B cell (primary cell): ENCODE measurements at regions not wholly inside any gene's neighbourhood (a gene's known extent, or its start where the extent isn't known, plus 50 kb on each side); places are given as distances from the start of the nearest gene placed in this dataset.

ENCODE experiments used
- EZH2 ChIP-seq: IDR thresholded peaks from 2 replicates; pipeline ENCODE4 v1.6.1; 2012; ENCODE audit warnings: borderline replicate concordance, low read depth, mild to moderate bottlenecking, moderate library complexity, low read length; ENCODE audit not compliant: insufficient read depth, poor library complexity, severe bottlenecking
- TF ChIP-seq, protein P1 (sequence below): fragments of 200-600 bp; IDR thresholded peaks from one replicate; pipeline ENCODE4 v1.8.0; 2022; ENCODE audit warnings: antibody characterized with exemption, mild to moderate bottlenecking

DNA sequence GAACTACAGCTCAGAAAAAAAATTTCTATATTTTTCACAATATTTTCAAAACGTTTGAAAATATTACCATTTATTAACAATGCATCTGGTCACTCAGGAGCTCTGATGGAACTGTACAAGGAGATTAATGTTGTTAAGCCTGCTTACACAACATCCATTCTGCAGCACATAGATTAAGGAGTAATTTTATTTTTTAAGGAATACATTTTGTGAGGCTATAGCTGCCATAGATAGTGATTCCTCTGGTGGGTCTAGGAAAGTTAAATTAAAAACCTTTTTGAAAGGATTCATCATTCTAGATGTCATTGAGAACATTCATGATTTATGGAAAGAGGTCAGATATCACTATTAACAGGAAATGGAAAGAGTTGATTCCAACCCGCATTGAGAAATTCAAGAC, 196.9 kb downstream of the C3orf38 start:
- no peak for TF ChIP-seq EZH2
- TF ChIP-seq, protein P1, sequence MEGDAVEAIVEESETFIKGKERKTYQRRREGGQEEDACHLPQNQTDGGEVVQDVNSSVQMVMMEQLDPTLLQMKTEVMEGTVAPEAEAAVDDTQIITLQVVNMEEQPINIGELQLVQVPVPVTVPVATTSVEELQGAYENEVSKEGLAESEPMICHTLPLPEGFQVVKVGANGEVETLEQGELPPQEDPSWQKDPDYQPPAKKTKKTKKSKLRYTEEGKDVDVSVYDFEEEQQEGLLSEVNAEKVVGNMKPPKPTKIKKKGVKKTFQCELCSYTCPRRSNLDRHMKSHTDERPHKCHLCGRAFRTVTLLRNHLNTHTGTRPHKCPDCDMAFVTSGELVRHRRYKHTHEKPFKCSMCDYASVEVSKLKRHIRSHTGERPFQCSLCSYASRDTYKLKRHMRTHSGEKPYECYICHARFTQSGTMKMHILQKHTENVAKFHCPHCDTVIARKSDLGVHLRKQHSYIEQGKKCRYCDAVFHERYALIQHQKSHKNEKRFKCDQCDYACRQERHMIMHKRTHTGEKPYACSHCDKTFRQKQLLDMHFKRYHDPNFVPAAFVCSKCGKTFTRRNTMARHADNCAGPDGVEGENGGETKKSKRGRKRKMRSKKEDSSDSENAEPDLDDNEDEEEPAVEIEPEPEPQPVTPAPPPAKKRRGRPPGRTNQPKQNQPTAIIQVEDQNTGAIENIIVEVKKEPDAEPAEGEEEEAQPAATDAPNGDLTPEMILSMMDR: no peak
